ENCODE measurements at regions not wholly inside any gene's neighbourhood (a gene's known extent, or its start where the extent isn't known, plus 50 kb on each side); places are given as distances from the start of the nearest gene placed in this dataset.

DNA sequence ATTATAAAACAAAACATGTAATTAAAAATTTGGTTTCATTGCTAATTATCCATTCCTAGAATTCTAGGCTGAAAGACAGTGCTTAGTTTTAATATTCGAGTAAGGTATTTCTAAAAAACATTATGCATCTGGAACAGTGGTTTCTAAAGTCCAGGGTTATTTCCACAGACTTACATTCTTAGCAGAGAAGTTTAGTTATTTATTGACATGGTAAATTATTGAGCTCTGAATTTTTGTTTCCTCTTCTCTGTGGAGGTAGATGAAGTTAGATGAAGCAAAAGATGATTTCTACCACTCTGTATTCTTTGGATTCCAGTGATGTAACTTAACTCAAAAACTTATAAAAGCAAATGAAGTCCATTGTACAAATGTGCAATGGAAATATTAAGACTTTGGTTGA, 709.4 kb downstream of the MRPL39 start:
- Histone ChIP-seq H4K8ac (ENCODE audit: low read depth, low read length) (no peak overlapping the region), H3K23ac (ENCODE audit: low read length) (no peak overlapping the region), H3K4ac (ENCODE audit: low read depth, low read length) (no peak overlapping the region), H3K14ac (ENCODE audit: low read length) (no peak overlapping the region), H2AK5ac (ENCODE audit: low read length) (no peak overlapping the region), H3K9me3 (ENCODE audit: insufficient read depth, low read depth, low read length) (no peaks in the 10 kb centered on the region), H3K36me3 (ENCODE audit: control insufficient read depth in 1 of 2, insufficient read depth in 2 of 2, low read length in 2 of 2) (no peaks in the 10 kb centered on the region), H3K79me1 (ENCODE audit: low read length) (no peaks in the 10 kb centered on the region), H2BK12ac (ENCODE audit: low read length) (no peak overlapping the region), H2AFZ (ENCODE audit: insufficient read depth, low read length, poor library complexity) (no peak overlapping the region), H4K91ac (ENCODE audit: low read depth, low read length) (no peak overlapping the region), H3K27me3 (ENCODE audit: insufficient read depth, low read length) (no peaks in the 10 kb centered on the region), H3K4me2 (ENCODE audit: low read length) (no peak overlapping the region), H3K27ac (ENCODE audit: low read depth, low read length) (no peak overlapping the region), H3K79me2 (ENCODE audit: control insufficient read depth, insufficient read depth, low read length, poor library complexity) (no peaks in the 10 kb centered on the region), H3K18ac (ENCODE audit: low read length) (no peak overlapping the region), H3K4me3 (ENCODE audit: low read depth, low read length) (no peak overlapping the region), H2BK120ac (ENCODE audit: insufficient read depth, low read length, poor library complexity) (no peak overlapping the region), H3K4me1 (ENCODE audit: control insufficient read depth in 1 of 2, insufficient read depth in 2 of 2, low read length in 2 of 2) (no peaks in the 10 kb centered on the region), H2BK5ac (ENCODE audit: low read depth, low read length, poor library complexity) (no peak overlapping the region), H4K12ac (ENCODE audit: low read depth, low read length) (no peak overlapping the region), H3K9ac (ENCODE audit: low read length) (no peak overlapping the region)
- no peak for DNase-seq
- no CpG with 5 or more reads among the region's 1 CpG for WGBS (ENCODE audit: extremely low coverage, insufficient coverage, insufficient read length)

GRCh38 chr21:24896735-24897124, 710.6 kb downstream of the MRPL39 start:
- Histone ChIP-seq H2BK12ac (ENCODE audit: low read length) (no peak overlapping the region), H3K9ac (ENCODE audit: low read length) (no peak overlapping the region), H2BK5ac (ENCODE audit: low read depth, low read length, poor library complexity) (no peak overlapping the region), H3K4me3 (ENCODE audit: low read depth, low read length) (no peak overlapping the region), H4K8ac (ENCODE audit: low read depth, low read length) (no peak overlapping the region), H3K14ac (ENCODE audit: low read length) (no peak overlapping the region), H3K36me3 (ENCODE audit: control insufficient read depth in 1 of 2, insufficient read depth in 2 of 2, low read length in 2 of 2) (no peaks in the 10 kb centered on the region), H3K79me1 (ENCODE audit: low read length) (no peaks in the 10 kb centered on the region), H2BK120ac (ENCODE audit: insufficient read depth, low read length, poor library complexity) (no peak overlapping the region), H3K4ac (ENCODE audit: low read depth, low read length) (no peak overlapping the region), H3K4me2 (ENCODE audit: low read length) (no peak overlapping the region), H4K91ac (ENCODE audit: low read depth, low read length) (no peak overlapping the region), H2AFZ (ENCODE audit: insufficient read depth, low read length, poor library complexity) (no peak overlapping the region), H3K18ac (ENCODE audit: low read length) (no peak overlapping the region), H3K79me2 (ENCODE audit: control insufficient read depth, insufficient read depth, low read length, poor library complexity) (no peaks in the 10 kb centered on the region), H3K4me1 (ENCODE audit: control insufficient read depth in 1 of 2, insufficient read depth in 2 of 2, low read length in 2 of 2) (no peaks in the 10 kb centered on the region), H4K12ac (ENCODE audit: low read depth, low read length) (no peak overlapping the region), H3K27ac (ENCODE audit: low read depth, low read length) (no peak overlapping the region), H3K23ac (ENCODE audit: low read length) (no peak overlapping the region), H3K9me3 (ENCODE audit: insufficient read depth, low read depth, low read length) (no peaks in the 10 kb centered on the region), H3K27me3 (ENCODE audit: insufficient read depth, low read length) (no peaks in the 10 kb centered on the region), H2AK5ac (ENCODE audit: low read length) (no peak overlapping the region)
- no peak for DNase-seq

GRCh38 chr21:24895885-24896734, 711.2 kb downstream of the MRPL39 start:
- H4K91ac ChIP-seq (ENCODE audit: low read depth, low read length): no peak overlapping the region
- no peak overlapping the region for H4K12ac ChIP-seq (ENCODE audit: low read depth, low read length)
- no peak overlapping the region for H3K4me2 ChIP-seq (ENCODE audit: low read length)
- H3K4me1 ChIP-seq (ENCODE audit: control insufficient read depth in 1 of 2, insufficient read depth in 2 of 2, low read length in 2 of 2): no peaks in the 10 kb centered on the region
- no peak overlapping the region for H3K18ac ChIP-seq (ENCODE audit: low read length)
- no peak overlapping the region for H3K27ac ChIP-seq (ENCODE audit: low read depth, low read length)
- WGBS (ENCODE audit: extremely low coverage, insufficient coverage, insufficient read length): no CpG with 5 or more reads among the region's 3 CpGs
- no peak overlapping the region for H3K23ac ChIP-seq (ENCODE audit: low read length)
- no peak overlapping the region for H2BK5ac ChIP-seq (ENCODE audit: low read depth, low read length, poor library complexity)
- no peak overlapping the region for H2BK12ac ChIP-seq (ENCODE audit: low read length)
- H4K8ac ChIP-seq (ENCODE audit: low read depth, low read length): no peak overlapping the region
- H3K27me3 ChIP-seq (ENCODE audit: insufficient read depth, low read length): no peaks in the 10 kb centered on the region
- no peak overlapping the region for H3K14ac ChIP-seq (ENCODE audit: low read length)
- no peak overlapping the region for H3K4ac ChIP-seq (ENCODE audit: low read depth, low read length)
- no peak for DNase-seq
- no peak overlapping the region for H2AFZ ChIP-seq (ENCODE audit: insufficient read depth, low read length, poor library complexity)
- H3K9me3 ChIP-seq (ENCODE audit: insufficient read depth, low read depth, low read length): no peaks in the 10 kb centered on the region
- no peaks in the 10 kb centered on the region for H3K79me2 ChIP-seq (ENCODE audit: control insufficient read depth, insufficient read depth, low read length, poor library complexity)
- H2AK5ac ChIP-seq (ENCODE audit: low read length): no peak overlapping the region
- H2BK120ac ChIP-seq (ENCODE audit: insufficient read depth, low read length, poor library complexity): no peak overlapping the region
- no peaks in the 10 kb centered on the region for H3K36me3 ChIP-seq (ENCODE audit: control insufficient read depth in 1 of 2, insufficient read depth in 2 of 2, low read length in 2 of 2)
- no peaks in the 10 kb centered on the region for H3K79me1 ChIP-seq (ENCODE audit: low read length)
- no peak overlapping the region for H3K4me3 ChIP-seq (ENCODE audit: low read depth, low read length)
- no peak overlapping the region for H3K9ac ChIP-seq (ENCODE audit: low read length)

GRCh38 chr21:24894324-24894723, 713.0 kb downstream of the MRPL39 start:
- Histone ChIP-seq H3K4ac (ENCODE audit: low read depth, low read length) (no peak overlapping the region), H2BK5ac (ENCODE audit: low read depth, low read length, poor library complexity) (no peak overlapping the region), H3K9me3 (ENCODE audit: insufficient read depth, low read depth, low read length) (no peaks in the 10 kb centered on the region), H3K4me2 (ENCODE audit: low read length) (no peak overlapping the region), H3K9ac (ENCODE audit: low read length) (no peak overlapping the region), H4K12ac (ENCODE audit: low read depth, low read length) (no peak overlapping the region), H2AK5ac (ENCODE audit: low read length) (no peak overlapping the region), H3K14ac (ENCODE audit: low read length) (no peak overlapping the region), H3K36me3 (ENCODE audit: control insufficient read depth in 1 of 2, insufficient read depth in 2 of 2, low read length in 2 of 2) (no peaks in the 10 kb centered on the region), H3K4me1 (ENCODE audit: control insufficient read depth in 1 of 2, insufficient read depth in 2 of 2, low read length in 2 of 2) (no peaks in the 10 kb centered on the region), H3K4me3 (ENCODE audit: low read depth, low read length) (no peak overlapping the region), H3K27ac (ENCODE audit: low read depth, low read length) (no peak overlapping the region), H3K79me1 (ENCODE audit: low read length) (no peaks in the 10 kb centered on the region), H4K8ac (ENCODE audit: low read depth, low read length) (no peak overlapping the region), H2BK12ac (ENCODE audit: low read length) (no peak overlapping the region), H3K27me3 (ENCODE audit: insufficient read depth, low read length) (no peaks in the 10 kb centered on the region), H2BK120ac (ENCODE audit: insufficient read depth, low read length, poor library complexity) (no peak overlapping the region), H3K23ac (ENCODE audit: low read length) (no peak overlapping the region), H3K79me2 (ENCODE audit: control insufficient read depth, insufficient read depth, low read length, poor library complexity) (no peaks in the 10 kb centered on the region), H2AFZ (ENCODE audit: insufficient read depth, low read length, poor library complexity) (no peak overlapping the region), H3K18ac (ENCODE audit: low read length) (no peak overlapping the region), H4K91ac (ENCODE audit: low read depth, low read length) (no peak overlapping the region)
- no peak for DNase-seq
- no CpG with 5 or more reads among the region's 1 CpG for WGBS (ENCODE audit: extremely low coverage, insufficient coverage, insufficient read length)
